Vagina (tissue), 2 donors: ENCODE measurements at regions not wholly inside any gene's neighbourhood (a gene's known extent, or its start where the extent isn't known, plus 50 kb on each side); places are given as distances from the start of the nearest gene placed in this dataset.

ENCODE experiments used
- POLR2A ChIP-seq, 2 donors: fragments of 450-650 bp; IDR thresholded peaks; one replicate each; pipeline ENCODE4 v1.6.1; 2017; ENCODE audit warnings: antibody characterized with exemption in 2 of 2, mild to moderate bottlenecking in 2 of 2, moderate library complexity in 2 of 2
- POLR2AphosphoS5 ChIP-seq, 2 donors: sonication (generic); formaldehyde crosslinking; IDR thresholded peaks; one replicate each; pipeline ENCODE4 v1.9.0; 2017; ENCODE audit warnings: antibody characterized with exemption in 2 of 2, mild to moderate bottlenecking in 2 of 2, low read depth in 1 of 2; ENCODE audit not compliant: insufficient read depth in 1 of 2
- TF ChIP-seq, protein P1 (sequence below), 3 experiments: fragments of 450-650 bp in 2 of 3; fragments of 200-600 bp in 1 of 3; sonication (generic) in 1 of 3; IDR thresholded peaks; one replicate each; pipeline ENCODE4 v1.5.1; 2017 to 2019; ENCODE audit warnings: antibody characterized with exemption in 3 of 3, mild to moderate bottlenecking in 2 of 3, moderate library complexity in 2 of 3

DNA sequence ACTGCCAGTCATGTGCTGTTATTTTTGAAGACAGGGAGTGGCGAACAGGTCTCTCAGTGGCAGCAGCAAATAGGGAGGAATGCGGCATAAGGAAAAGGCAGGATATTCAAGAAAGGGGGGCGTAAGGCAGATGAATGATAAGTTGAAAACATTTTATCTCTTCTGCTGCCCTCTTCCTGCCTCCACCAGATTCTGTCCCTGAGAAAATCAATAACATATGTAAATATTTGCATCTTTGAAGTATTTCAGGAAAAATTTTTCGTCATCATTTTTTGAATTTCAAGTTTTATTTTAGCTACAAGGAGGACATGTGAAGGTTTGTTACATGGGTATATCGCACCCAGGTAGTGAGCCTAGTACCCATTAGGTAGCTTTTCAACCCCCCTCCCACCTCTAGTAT, 616.7 kb downstream of the MCTP2 start:
- TF ChIP-seq, protein P1, sequence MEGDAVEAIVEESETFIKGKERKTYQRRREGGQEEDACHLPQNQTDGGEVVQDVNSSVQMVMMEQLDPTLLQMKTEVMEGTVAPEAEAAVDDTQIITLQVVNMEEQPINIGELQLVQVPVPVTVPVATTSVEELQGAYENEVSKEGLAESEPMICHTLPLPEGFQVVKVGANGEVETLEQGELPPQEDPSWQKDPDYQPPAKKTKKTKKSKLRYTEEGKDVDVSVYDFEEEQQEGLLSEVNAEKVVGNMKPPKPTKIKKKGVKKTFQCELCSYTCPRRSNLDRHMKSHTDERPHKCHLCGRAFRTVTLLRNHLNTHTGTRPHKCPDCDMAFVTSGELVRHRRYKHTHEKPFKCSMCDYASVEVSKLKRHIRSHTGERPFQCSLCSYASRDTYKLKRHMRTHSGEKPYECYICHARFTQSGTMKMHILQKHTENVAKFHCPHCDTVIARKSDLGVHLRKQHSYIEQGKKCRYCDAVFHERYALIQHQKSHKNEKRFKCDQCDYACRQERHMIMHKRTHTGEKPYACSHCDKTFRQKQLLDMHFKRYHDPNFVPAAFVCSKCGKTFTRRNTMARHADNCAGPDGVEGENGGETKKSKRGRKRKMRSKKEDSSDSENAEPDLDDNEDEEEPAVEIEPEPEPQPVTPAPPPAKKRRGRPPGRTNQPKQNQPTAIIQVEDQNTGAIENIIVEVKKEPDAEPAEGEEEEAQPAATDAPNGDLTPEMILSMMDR (IDR thresholded peaks at IDR 0.05), result no peak
- TF ChIP-seq POLR2A (IDR thresholded peaks at IDR 0.05) (no peak), POLR2AphosphoS5 (IDR thresholded peaks at IDR 0.05; ENCODE audit: insufficient read depth in 1 of 2, low read depth in 1 of 2) (no peak)
